Activated effector memory CD4-positive, alpha-beta T cell treated with anti-CD3 and anti-CD28 coated beads, Interleukin-2, amount 50 U/mL, for 16 hours (primary cell): ENCODE measurements at regions not wholly inside any gene's neighbourhood (a gene's known extent, or its start where the extent isn't known, plus 50 kb on each side); places are given as distances from the start of the nearest gene placed in this dataset.

Source experiments
- DNase-seq: peaks from one replicate; pipeline ENCODE4 v3.0.0-alpha.2; 2020

GRCh38 chr1:213820362-213821149 is 167.2 kb upstream of the PROX1 start:
- no peak for DNase-seq

- DNase-seq, result no peak
These were observed 166.4 kb upstream of the PROX1 start for GRCh38 chr1:213821175-213821942.

GRCh38 chr1:213821943-213822334 is 165.8 kb upstream of the PROX1 start:
- no peak for DNase-seq

- DNase-seq, result no peak
These were observed 160.9 kb upstream of the PROX1 start for GRCh38 chr1:213826891-213827290.

DNA sequence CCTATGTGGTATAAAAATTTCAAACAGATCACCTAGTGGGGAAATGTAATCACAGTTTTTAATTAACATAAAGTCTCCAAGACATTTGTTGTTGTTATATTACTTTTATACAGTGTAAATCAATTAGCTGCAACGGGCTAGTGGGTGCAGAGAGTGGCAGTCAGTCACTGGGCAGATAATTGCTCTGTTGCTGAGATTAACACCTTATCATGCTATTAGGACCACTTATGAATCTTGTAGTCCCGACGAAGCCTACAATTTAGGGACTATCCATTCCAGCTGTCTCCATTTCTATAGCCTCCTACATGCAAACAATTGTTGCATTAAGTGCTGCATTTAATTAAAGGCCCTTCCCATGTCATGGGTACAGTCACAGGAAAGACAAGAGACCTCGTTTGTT is 158.9 kb upstream of the PROX1 start:
- no peak for DNase-seq

DNA sequence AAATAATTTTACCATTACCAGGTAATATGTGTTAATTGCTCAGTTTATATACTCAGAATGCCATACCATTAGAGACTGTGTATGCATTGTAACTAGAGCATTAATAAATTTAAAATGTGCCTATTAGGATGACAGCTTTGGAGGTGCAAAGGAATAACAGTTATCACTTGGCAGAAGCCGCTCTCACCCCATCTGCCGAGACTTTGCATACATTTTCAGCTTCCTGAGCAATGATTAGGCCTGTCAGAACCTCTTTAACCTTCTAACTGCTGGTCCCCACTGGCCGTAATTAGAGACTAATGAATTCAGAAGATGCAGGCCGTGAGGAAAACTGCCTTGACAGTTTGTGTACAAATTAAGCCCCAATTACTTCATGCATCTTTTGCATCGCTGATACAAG is 158.0 kb upstream of the PROX1 start:
- DNase-seq, result no peak

GRCh38 chr1:213830371-213830770 is 157.4 kb upstream of the PROX1 start:
- DNase-seq, result no peak

GRCh38 chr1:213840575-213840974 is 147.2 kb upstream of the PROX1 start:
- DNase-seq, result no peak

DNA sequence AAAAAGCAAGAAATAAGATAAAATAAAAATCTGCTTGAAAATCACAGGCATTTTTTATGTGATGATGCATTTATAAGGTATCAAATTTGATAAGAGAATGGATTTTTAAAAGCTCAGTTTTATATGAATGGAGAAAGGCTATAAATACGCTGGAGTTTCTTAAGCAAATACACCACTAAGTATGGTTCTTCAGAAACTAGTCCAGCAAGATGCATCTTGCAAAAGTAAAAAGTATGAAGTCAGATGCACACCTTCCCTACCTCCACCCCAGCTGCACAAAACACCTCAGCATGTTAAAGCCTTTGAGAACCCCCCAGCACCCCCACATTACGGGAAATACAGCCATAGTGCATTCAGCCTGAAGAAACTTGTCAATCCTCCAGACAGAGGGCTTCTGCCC is 143.1 kb upstream of the PROX1 start:
- DNase-seq, result no peak

DNA sequence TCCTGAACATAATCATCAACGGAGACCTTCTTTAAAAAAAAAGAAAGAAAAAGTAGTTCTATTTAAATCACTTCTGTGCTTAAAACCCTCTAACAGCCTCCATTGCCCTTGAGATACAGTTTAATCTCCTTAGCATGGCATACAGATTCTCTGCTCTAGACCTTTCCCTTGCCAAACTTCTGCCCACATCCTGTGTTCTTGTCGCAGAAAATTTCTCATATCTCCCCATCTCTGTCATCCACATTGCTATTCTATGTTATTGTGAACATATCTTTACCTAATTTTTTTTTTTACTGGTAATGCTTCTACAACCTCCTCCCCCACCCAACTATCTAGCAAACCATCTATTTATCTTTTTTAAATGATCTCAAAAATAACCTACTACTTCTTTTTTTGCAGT is 135.7 kb upstream of the PROX1 start:
- no peak for DNase-seq

GRCh38 chr1:213858581-213858980 is 129.2 kb upstream of the PROX1 start:
- DNase-seq, result no peak

DNA sequence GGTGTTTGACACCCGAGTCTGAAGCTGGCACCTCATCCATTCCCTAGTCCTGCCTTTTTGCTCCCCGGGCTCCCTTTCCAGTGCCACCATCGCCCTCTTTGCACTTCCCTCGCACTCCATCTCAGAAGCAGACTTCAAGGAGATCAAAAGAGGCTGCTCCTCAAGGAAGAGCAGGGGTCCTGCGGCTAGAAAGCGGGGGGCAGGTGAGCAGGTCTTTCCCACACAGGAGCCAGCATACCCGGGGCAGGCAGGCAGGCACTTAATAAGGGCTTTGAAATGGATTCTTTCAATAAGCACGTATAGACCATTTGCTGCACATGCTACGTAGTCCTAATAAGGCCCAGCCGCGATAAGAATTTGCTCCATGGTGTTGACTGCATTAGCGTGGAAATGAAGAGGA is 125.9 kb upstream of the PROX1 start:
- DNase-seq, result no peak

DNA sequence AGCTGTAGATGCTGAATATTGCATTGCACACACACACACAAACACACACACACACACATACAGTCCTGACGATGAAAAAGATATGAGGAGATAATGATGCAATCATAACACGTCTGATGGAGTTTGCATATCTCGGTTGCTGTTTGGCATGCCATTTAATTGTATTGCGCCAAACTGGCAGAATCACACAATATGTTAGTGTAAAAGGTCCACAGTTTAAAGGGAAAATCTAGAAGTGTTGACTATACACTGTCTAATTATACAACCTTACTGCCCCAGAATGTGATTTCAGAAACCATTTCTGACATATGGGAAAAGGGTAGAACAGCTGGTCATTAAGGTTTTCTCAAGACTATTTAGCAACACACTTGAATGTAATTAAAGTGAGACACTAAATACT is 123.7 kb upstream of the PROX1 start:
- no peak for DNase-seq

DNA sequence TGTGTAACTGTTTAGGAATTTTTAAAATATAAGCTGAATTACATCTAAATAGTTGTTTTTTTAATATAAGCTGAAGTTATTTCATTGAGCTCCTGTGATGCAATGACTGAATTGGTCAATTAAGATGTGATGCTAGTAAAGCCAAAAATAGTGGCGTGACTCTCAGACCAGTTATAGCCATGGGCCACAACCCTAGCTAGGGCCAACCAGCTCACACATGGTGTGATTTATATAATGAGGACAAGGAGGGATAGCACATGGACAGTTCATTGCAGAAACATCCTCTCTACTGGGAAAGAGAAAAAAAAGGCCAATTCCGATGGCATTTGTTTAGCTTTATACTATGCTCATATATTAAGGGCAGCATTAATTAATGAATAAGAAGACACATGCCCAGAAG is 119.3 kb upstream of the PROX1 start:
- DNase-seq, result no peak

- no peak for DNase-seq
These were observed 116.6 kb upstream of the PROX1 start for GRCh38 chr1:213871179-213871578.

DNA sequence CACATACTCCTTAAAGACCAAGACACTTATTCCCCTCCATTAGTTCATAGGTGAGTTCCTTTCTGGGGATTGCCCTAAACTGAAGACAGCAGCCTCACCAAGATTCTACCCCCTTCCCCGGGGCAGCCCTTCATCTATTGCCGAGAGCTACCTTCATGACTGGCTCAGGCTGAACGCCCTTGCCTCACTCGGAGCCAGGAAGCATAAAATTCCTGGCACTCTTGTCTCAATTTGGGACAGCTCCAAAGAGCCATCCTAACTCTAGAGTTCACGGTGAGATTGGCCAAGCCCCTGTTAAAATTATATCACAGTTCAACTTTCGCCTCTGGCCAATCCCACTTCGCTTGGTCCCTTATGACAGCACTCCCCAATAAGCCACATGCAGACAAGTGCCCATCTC is 113.0 kb upstream of the PROX1 start:
- DNase-seq, result no peak

DNA sequence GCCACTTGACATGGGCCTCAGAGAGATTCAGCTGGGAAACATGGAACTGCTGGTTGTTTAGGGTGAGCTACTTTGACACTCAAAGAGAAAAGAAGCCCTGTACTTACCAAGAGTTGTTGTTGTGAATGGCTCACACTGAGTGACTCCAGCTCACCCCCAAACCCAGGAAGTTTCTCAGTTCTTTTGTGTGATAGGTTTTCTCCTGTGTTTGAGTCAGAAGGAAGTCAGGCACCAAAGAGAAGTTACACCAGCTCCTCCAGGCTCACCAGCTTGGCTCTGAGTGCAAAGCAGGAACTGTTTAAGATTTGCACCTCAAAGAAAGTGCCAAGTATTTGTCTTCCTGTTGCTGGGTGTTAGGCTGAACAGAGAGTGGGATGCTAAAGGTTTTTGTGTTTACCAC is 111.2 kb upstream of the PROX1 start:
- no peak for DNase-seq

- no peak for DNase-seq
These were observed 104.2 kb upstream of the PROX1 start for GRCh38 chr1:213883618-213884017.

DNA sequence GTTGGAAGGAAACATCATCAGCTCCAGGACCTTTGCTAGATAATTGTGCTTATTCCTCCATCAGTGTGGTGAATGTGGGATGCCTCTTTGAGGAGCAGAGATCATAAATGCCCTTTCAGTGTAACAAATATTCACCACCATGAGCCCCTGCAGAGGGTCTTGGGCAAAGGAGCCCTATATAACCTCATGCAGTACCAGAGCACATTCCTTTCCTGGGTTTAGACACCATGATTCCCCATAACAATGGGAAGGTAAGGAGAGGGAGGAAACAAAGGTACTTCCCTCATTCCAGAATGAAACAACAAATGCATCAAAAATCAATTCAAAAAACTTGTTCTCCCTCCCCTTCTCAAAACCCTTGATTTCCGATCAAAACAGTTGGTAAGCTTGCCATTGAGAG is 103.4 kb upstream of the PROX1 start:
- DNase-seq, result no peak

DNA sequence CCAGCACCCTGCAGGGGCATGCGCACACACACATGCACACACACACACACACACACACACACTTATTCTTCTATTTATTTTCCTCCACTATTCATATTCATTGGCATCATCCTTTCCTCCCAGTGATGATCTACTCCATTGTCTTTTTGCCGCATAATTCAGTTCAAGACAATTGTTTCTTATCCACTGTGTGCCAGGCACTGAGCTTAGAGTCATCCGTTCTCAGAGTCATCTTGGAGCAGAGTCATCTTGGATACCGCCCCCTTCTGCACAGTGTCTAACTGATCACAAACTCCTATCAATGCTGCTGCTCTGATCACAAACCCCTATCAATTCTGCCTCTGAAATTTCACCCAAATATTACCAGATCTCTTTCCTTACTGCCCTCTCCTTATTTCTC is 102.8 kb upstream of the PROX1 start:
- no peak for DNase-seq

GRCh38 chr1:213887842-213888241 is 99.9 kb upstream of the PROX1 start:
- DNase-seq, result no peak

GRCh38 chr1:213891989-213892902 is 95.5 kb upstream of the PROX1 start:
- no peak for DNase-seq

GRCh38 chr1:213898684-213899083 is 89.1 kb upstream of the PROX1 start:
- DNase-seq, result no peak

DNA sequence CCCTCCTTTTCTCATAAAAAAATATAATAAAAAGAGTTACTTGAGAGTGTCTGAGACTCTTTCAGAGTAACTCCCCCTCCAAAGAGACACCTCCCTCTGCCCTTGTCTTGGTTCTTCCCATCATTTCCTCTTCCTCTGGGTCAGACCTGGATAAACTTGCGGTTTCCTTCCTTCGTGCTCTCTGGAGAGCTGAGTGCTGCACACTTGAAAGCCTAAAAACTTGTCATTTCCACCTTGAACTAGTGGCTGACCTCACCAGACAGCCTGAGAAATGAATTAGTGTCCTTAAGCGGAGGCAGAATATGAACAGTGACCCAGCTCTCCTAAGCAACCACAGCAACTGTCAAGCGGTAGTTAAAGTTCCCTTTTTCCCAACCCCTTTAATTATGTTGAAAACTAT is 88.4 kb upstream of the PROX1 start:
- no peak for DNase-seq
